KMS-11 (cell line): ENCODE measurements at regions not wholly inside any gene's neighbourhood (a gene's known extent, or its start where the extent isn't known, plus 50 kb on each side); places are given as distances from the start of the nearest gene placed in this dataset.

Source experiments
- H2AFZ ChIP-seq: fragments of 200-600 bp; sonication (generic); 2 replicates; pipeline ENCODE4 v1.6.1; 2016; ENCODE audit warnings: antibody characterized with exemption, mixed run types, low read depth
- H3K27ac ChIP-seq: fragments of 200-600 bp; sonication (generic); 2 replicates; pipeline ENCODE4 v1.6.1; 2016; ENCODE audit warnings: mild to moderate bottlenecking, mixed run types
- H3K27me3 ChIP-seq: fragments of 200-600 bp; sonication (generic); 2 replicates; pipeline ENCODE4 v1.6.1; 2017; ENCODE audit warnings: mild to moderate bottlenecking, low read depth, mixed run types, moderate library complexity; ENCODE audit not compliant: insufficient read depth
- H3K36me3 ChIP-seq: fragments of 200-600 bp; sonication (generic); 2 replicates; pipeline ENCODE4 v1.6.1; 2017; ENCODE audit warnings: mild to moderate bottlenecking, mixed run types; ENCODE audit not compliant: insufficient read depth
- H3K4me1 ChIP-seq: fragments of 200-600 bp; sonication (generic); 2 replicates; pipeline ENCODE4 v1.6.1; 2016; ENCODE audit warnings: mild to moderate bottlenecking, low read depth, mixed run types; ENCODE audit not compliant: poor library complexity, severe bottlenecking
- H3K4me2 ChIP-seq: fragments of 200-600 bp; sonication (generic); 2 replicates; pipeline ENCODE4 v1.7.0; 2016; ENCODE audit warnings: mild to moderate bottlenecking, mixed run types
- H3K4me3 ChIP-seq: fragments of 200-600 bp; sonication (generic); IDR thresholded peaks from 2 replicates; pipeline ENCODE4 v1.6.1; 2017; ENCODE audit warnings: low read depth, low read length, mixed read lengths; ENCODE audit not compliant: insufficient read depth
- H3K79me2 ChIP-seq: fragments of 200-600 bp; sonication (generic); 2 replicates; pipeline ENCODE4 v1.6.1; 2016; ENCODE audit warnings: low read depth, mixed run types; ENCODE audit not compliant: insufficient read depth
- H3K9ac ChIP-seq: fragments of 200-600 bp; sonication (generic); 2 replicates; pipeline ENCODE4 v1.6.1; 2016; ENCODE audit warnings: mild to moderate bottlenecking, mixed run types
- H4K20me1 ChIP-seq: fragments of 200-600 bp; sonication (generic); 2 replicates; pipeline ENCODE4 v1.6.1; 2016; ENCODE audit warnings: mild to moderate bottlenecking, mixed run types; ENCODE audit not compliant: insufficient read depth
- CTCF ChIP-seq: fragments of 200-600 bp; sonication (generic); conservative IDR thresholded peaks from 2 replicates; pipeline ENCODE4 v1.6.1; 2017; ENCODE audit warnings: low read depth, mild to moderate bottlenecking, antibody characterized with exemption, low read length, moderate library complexity, mixed read lengths

- Histone ChIP-seq H3K79me2 (no peaks in the 10 kb centered on the region), H3K36me3 (no peaks in the 10 kb centered on the region), H3K27ac (no peak overlapping the region), H3K9ac (no peak overlapping the region), H2AFZ (no peak overlapping the region), H3K27me3 (no peaks in the 10 kb centered on the region), H3K4me2 (no peak overlapping the region), H3K4me1 (no peaks in the 10 kb centered on the region), H4K20me1 (no peaks in the 10 kb centered on the region), H3K4me3 (no peak overlapping the region)
- TF ChIP-seq CTCF, result no peak
These were observed 440.4 kb upstream of the ADAMTS5 start for GRCh38 chr21:27407271-27407670.

- Histone ChIP-seq H3K27ac (no peak overlapping the region), H4K20me1 (no peaks in the 10 kb centered on the region), H2AFZ (no peak overlapping the region)
These were observed 439.6 kb upstream of the ADAMTS5 start for GRCh38 chr21:27406300-27407009.

GRCh38 chr21:27403011-27403410, 436.1 kb upstream of the ADAMTS5 start:
- Histone ChIP-seq H3K9ac (no peak overlapping the region), H2AFZ (no peak overlapping the region), H3K4me1 (no peaks in the 10 kb centered on the region), H3K27me3 (no peaks in the 10 kb centered on the region), H3K27ac (no peak overlapping the region), H3K79me2 (no peaks in the 10 kb centered on the region), H4K20me1 (no peaks in the 10 kb centered on the region), H3K36me3 (no peaks in the 10 kb centered on the region), H3K4me2 (no peak overlapping the region), H3K4me3 (no peak overlapping the region)
- TF ChIP-seq CTCF, result no peak

More at GRCh38 chr21:27406300-27407009, 439.6 kb upstream of the ADAMTS5 start:
- H3K79me2 ChIP-seq, result no peaks in the 10 kb centered on the region
- H3K4me3 ChIP-seq, result no peak overlapping the region
- no peaks in the 10 kb centered on the region for H3K4me1 ChIP-seq
- no peaks in the 10 kb centered on the region for H3K36me3 ChIP-seq
- no peaks in the 10 kb centered on the region for H3K27me3 ChIP-seq
- H3K9ac ChIP-seq, result no peak overlapping the region
- TF ChIP-seq CTCF, result no peak
- no peak overlapping the region for H3K4me2 ChIP-seq

GRCh38 chr21:27400045-27400444, 433.2 kb upstream of the ADAMTS5 start:
- Histone ChIP-seq H4K20me1 (no peaks in the 10 kb centered on the region), H3K79me2 (no peaks in the 10 kb centered on the region), H3K27ac (no peak overlapping the region), H3K27me3 (no peaks in the 10 kb centered on the region), H3K4me2 (no peak overlapping the region), H2AFZ (no peak overlapping the region), H3K9ac (no peak overlapping the region), H3K4me1 (no peaks in the 10 kb centered on the region), H3K36me3 (no peaks in the 10 kb centered on the region), H3K4me3 (no peak overlapping the region)
- no peak for TF ChIP-seq CTCF
